ENCODE measurements at regions not wholly inside any gene's neighbourhood (a gene's known extent, or its start where the extent isn't known, plus 50 kb on each side); places are given as distances from the start of the nearest gene placed in this dataset.

DNA sequence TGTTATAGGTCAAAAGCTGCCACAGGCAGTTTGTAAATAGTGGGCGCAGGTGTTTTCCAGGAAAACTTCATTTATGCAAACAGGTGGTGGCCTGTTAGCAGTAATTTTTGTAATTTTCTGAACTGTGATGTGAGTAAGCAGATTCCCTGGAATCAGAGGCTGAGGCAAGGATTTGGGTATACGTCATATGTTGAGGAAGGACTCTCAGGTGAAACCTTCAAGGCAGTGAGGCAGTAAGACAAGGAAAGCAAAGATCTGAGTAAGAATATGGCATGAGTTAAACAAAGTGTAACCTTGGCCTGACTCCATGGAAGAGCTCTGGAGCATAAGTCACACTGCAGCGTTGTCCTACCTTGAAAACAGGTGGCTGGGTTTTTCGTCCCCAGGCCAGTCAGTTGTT, 291.1 kb upstream of the BTBD3 start:
- TF ChIP-seq CREB1 (IDR thresholded peaks at IDR 0.05) (peak; percentile 73), CREB1 (CRISPR knock-in tag; IDR thresholded peaks at IDR 0.05) (no peak)
- TF ChIP-seq, protein P1, sequence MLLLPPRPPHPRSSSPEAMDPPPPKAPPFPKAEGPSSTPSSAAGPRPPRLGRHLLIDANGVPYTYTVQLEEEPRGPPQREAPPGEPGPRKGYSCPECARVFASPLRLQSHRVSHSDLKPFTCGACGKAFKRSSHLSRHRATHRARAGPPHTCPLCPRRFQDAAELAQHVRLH (CRISPR knock-in tag; IDR thresholded peaks at IDR 0.05; ENCODE audit: borderline replicate concordance, low read depth) = no peak
- in situ Hi-C loops (cut with HindIII; ENCODE audit: extremely low pct_ligation_motif_present, low pct_unique_long_range_greater_than_20kb) (no loop called here), intact Hi-C loops (cut with micrococcal nuclease; ENCODE audit: unreplicated experiment) (no loop called here)
- no peaks in the 10 kb centered on the region for H3K79me2 ChIP-seq (ENCODE audit: insufficient read depth, low read length)
- no peak overlapping the region for H3K4me2 ChIP-seq (ENCODE audit: low read depth, low read length)
- WGBS (ENCODE audit: low lambda C conversion rate) = 5% methylated on average over 4 of the region's 4 CpGs
- ChIA-PET POLR2A (no interaction called here), CTCF (ENCODE audit: low intra/inter-chr PET ratio, low total read pairs) (no interaction called here)
- no peak overlapping the region for H3K9ac ChIP-seq (ENCODE audit: insufficient read depth, low read depth, low read length)
- no peak overlapping the region for H3K4me3 ChIP-seq (replicated peaks in 1 of 3; ENCODE audit: insufficient read depth in 1 of 3, low read depth in 2 of 3, low read length in 3 of 3)
- H3K9me3 ChIP-seq (ENCODE audit: low read length) = no peaks in the 10 kb centered on the region
- H3K27ac ChIP-seq (ENCODE audit: extremely low read length, insufficient read depth, low read length) = no peak overlapping the region
- H3K4me1 ChIP-seq (ENCODE audit: insufficient read depth, low read length) = no peaks in the 10 kb centered on the region
- no peaks in the 10 kb centered on the region for H4K20me1 ChIP-seq (ENCODE audit: insufficient read depth, low read length)
- H3K27me3 ChIP-seq (ENCODE audit: control insufficient read depth in 1 of 2, insufficient read depth in 2 of 2, low read length in 2 of 2) = no peaks in the 10 kb centered on the region
- FAIRE-seq (no peak), DNase-seq (ENCODE audit: low spot score) (no peak), ATAC-seq (no peak)
- no peaks in the 10 kb centered on the region for H3K36me3 ChIP-seq (replicated peaks in 1 of 2; ENCODE audit: control insufficient read depth in 1 of 2, insufficient read depth in 2 of 2, low read length in 2 of 2)
- BruUV-seq (replicated peaks) = no TSS peak
- H2AFZ ChIP-seq (ENCODE audit: low read length) = no peak overlapping the region

DNA sequence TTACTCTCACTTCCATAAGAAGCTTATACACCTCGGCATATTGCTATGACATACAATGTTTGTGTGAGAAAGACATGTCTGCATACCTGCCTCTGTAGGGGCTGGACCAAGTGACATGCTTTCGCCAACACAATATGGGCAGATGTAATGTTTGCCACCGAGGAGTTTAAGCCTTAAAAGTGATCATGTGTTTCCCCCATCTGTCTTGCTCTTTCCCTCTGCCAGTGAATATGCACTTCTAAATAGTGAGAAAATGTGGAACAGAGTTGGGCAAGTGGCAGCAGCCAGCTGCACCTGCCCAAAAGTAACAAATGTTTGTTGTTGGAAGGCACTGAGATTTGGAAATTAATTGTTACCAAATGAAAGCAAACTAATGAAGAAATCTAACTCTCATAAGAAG, 274.8 kb upstream of the BTBD3 start:
- H3K9ac ChIP-seq (ENCODE audit: insufficient read depth, low read depth, low read length) = no peak overlapping the region
- no peaks in the 10 kb centered on the region for H3K4me1 ChIP-seq (ENCODE audit: insufficient read depth, low read length)
- FAIRE-seq = no peak
- H3K36me3 ChIP-seq (replicated peaks in 1 of 2; ENCODE audit: control insufficient read depth in 1 of 2, insufficient read depth in 2 of 2, low read length in 2 of 2) = no peaks in the 10 kb centered on the region
- ChIA-PET POLR2A (no interaction called here), CTCF (ENCODE audit: low intra/inter-chr PET ratio, low total read pairs) (no interaction called here)
- H2AFZ ChIP-seq (ENCODE audit: low read length) = no peak overlapping the region
- BruUV-seq (replicated peaks) = no TSS peak
- no peaks in the 10 kb centered on the region for H3K79me2 ChIP-seq (ENCODE audit: insufficient read depth, low read length)
- H3K27ac ChIP-seq (ENCODE audit: extremely low read length, insufficient read depth, low read length) = no peak overlapping the region
- H3K9me3 ChIP-seq (ENCODE audit: low read length) = no peaks in the 10 kb centered on the region
- no peaks in the 10 kb centered on the region for H3K27me3 ChIP-seq (ENCODE audit: control insufficient read depth in 1 of 2, insufficient read depth in 2 of 2, low read length in 2 of 2)
- no peak for ATAC-seq
- in situ Hi-C loops (cut with HindIII; ENCODE audit: extremely low pct_ligation_motif_present, low pct_unique_long_range_greater_than_20kb) (no loop called here), intact Hi-C loops (cut with micrococcal nuclease; ENCODE audit: unreplicated experiment) (no loop called here)
- H4K20me1 ChIP-seq (ENCODE audit: insufficient read depth, low read length) = no peaks in the 10 kb centered on the region
- no peak overlapping the region for H3K4me2 ChIP-seq (ENCODE audit: low read depth, low read length)
- no peak overlapping the region for H3K4me3 ChIP-seq (replicated peaks in 1 of 3; ENCODE audit: insufficient read depth in 1 of 3, low read depth in 2 of 3, low read length in 3 of 3)
- 4% methylated on average over 3 of the region's 3 CpGs for WGBS (ENCODE audit: low lambda C conversion rate)
- DNase-seq (ENCODE audit: low spot score) = no peak
- TF ChIP-seq ZFY (CRISPR knock-in tag; IDR thresholded peaks at IDR 0.05) = no peak
- TF ChIP-seq, protein P2, sequence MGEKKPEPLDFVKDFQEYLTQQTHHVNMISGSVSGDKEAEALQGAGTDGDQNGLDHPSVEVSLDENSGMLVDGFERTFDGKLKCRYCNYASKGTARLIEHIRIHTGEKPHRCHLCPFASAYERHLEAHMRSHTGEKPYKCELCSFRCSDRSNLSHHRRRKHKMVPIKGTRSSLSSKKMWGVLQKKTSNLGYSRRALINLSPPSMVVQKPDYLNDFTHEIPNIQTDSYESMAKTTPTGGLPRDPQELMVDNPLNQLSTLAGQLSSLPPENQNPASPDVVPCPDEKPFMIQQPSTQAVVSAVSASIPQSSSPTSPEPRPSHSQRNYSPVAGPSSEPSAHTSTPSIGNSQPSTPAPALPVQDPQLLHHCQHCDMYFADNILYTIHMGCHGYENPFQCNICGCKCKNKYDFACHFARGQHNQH (CRISPR knock-in tag; IDR thresholded peaks at IDR 0.05) = no peak
- TF ChIP-seq NCOA2 (CRISPR knock-in tag; IDR thresholded peaks at IDR 0.05) = no peak
- TF ChIP-seq, protein P3, sequence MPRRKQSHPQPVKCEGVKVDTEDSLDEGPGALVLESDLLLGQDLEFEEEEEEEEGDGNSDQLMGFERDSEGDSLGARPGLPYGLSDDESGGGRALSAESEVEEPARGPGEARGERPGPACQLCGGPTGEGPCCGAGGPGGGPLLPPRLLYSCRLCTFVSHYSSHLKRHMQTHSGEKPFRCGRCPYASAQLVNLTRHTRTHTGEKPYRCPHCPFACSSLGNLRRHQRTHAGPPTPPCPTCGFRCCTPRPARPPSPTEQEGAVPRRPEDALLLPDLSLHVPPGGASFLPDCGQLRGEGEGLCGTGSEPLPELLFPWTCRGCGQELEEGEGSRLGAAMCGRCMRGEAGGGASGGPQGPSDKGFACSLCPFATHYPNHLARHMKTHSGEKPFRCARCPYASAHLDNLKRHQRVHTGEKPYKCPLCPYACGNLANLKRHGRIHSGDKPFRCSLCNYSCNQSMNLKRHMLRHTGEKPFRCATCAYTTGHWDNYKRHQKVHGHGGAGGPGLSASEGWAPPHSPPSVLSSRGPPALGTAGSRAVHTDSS (CRISPR knock-in tag; conservative IDR thresholded peaks at IDR 0.05) = no peak
- TF ChIP-seq DNMT1 (CRISPR knock-in tag; IDR thresholded peaks at IDR 0.05) = no peak
- no peak for TF ChIP-seq ARNT2 (CRISPR knock-in tag; IDR thresholded peaks at IDR 0.05; ENCODE audit: low read depth)
- no peak for TF ChIP-seq ZNF24 (IDR thresholded peaks at IDR 0.05)
- TF ChIP-seq, protein P4, sequence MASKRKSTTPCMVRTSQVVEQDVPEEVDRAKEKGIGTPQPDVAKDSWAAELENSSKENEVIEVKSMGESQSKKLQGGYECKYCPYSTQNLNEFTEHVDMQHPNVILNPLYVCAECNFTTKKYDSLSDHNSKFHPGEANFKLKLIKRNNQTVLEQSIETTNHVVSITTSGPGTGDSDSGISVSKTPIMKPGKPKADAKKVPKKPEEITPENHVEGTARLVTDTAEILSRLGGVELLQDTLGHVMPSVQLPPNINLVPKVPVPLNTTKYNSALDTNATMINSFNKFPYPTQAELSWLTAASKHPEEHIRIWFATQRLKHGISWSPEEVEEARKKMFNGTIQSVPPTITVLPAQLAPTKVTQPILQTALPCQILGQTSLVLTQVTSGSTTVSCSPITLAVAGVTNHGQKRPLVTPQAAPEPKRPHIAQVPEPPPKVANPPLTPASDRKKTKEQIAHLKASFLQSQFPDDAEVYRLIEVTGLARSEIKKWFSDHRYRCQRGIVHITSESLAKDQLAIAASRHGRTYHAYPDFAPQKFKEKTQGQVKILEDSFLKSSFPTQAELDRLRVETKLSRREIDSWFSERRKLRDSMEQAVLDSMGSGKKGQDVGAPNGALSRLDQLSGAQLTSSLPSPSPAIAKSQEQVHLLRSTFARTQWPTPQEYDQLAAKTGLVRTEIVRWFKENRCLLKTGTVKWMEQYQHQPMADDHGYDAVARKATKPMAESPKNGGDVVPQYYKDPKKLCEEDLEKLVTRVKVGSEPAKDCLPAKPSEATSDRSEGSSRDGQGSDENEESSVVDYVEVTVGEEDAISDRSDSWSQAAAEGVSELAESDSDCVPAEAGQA (IDR thresholded peaks at IDR 0.05; ENCODE audit: low read depth) = no peak
- TF ChIP-seq, protein P4 (CRISPR knock-in tag; IDR thresholded peaks at IDR 0.05; ENCODE audit: borderline replicate concordance) = no peak
